Parathyroid adenoma (tissue), 2 donors: ENCODE measurements at regions not wholly inside any gene's neighbourhood (a gene's known extent, or its start where the extent isn't known, plus 50 kb on each side); places are given as distances from the start of the nearest gene placed in this dataset.

Source experiments
- H2AFZ ChIP-seq: fragments of 300-600 bp; sonication (generic); one replicate; pipeline ENCODE4 v1.7.0; 2017; ENCODE audit warnings: antibody characterized with exemption, mild to moderate bottlenecking
- H3K27ac ChIP-seq: fragments of 300-600 bp; sonication (generic); one replicate; pipeline ENCODE4 v1.7.0; 2017
- H3K27me3 ChIP-seq: fragments of 300-600 bp; sonication (generic); one replicate; pipeline ENCODE4 v1.7.0; 2017; ENCODE audit warnings: low read length; ENCODE audit not compliant: control insufficient read depth, insufficient read depth
- H3K36me3 ChIP-seq: fragments of 300-600 bp; sonication (generic); one replicate; pipeline ENCODE4 v1.7.0; 2017; ENCODE audit warnings: low read length; ENCODE audit not compliant: control insufficient read depth, insufficient read depth
- H3K4me1 ChIP-seq: fragments of 300-600 bp; sonication (generic); one replicate; pipeline ENCODE4 v1.7.0; 2017; ENCODE audit warnings: control low read depth
- H3K4me2 ChIP-seq: fragments of 300-600 bp; sonication (generic); one replicate; pipeline ENCODE4 v1.7.0; 2017; ENCODE audit warnings: low read length
- H3K4me3 ChIP-seq: fragments of 300-600 bp; sonication (generic); one replicate; pipeline ENCODE4 v1.7.0; 2017; ENCODE audit warnings: low read depth, low read length
- H3K79me2 ChIP-seq: fragments of 300-600 bp; sonication (generic); one replicate; pipeline ENCODE4 v1.7.0; 2017; ENCODE audit warnings: control low read depth
- H3K9ac ChIP-seq: fragments of 300-600 bp; sonication (generic); one replicate; pipeline ENCODE4 v1.7.0; 2017; ENCODE audit warnings: mild to moderate bottlenecking
- H3K9me3 ChIP-seq: fragments of 300-600 bp; sonication (generic); one replicate; pipeline ENCODE4 v1.7.0; 2017; ENCODE audit warnings: low read length; ENCODE audit not compliant: control insufficient read depth
- TF ChIP-seq, protein P1 (sequence below): fragments of 300-600 bp; sonication (generic); IDR thresholded peaks from one replicate; pipeline ENCODE4 v1.7.0; 2017; ENCODE audit warnings: antibody characterized with exemption, mild to moderate bottlenecking
- donor health status: primary hyperparathyroidism.

DNA sequence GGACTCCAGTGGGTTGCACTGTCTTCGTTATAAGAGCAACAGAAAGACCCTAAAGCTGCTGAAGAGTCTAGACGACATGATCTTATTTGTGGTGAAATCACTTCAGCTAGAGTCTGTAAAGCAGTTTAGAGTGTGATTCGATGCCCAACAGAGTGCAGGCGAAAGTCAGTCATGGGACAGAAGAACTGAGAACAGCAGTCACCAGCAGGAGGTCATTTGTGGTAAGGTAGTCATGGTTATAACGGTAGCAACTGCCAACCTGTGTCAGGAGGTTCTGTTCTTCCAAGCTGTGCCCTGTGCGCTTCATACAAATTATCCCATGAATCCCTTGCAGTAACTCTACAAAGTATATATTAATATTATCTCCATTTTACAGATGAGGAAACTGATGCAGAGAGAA is 954.1 kb downstream of the AACS start:
- no peaks in the 10 kb centered on the region for H3K79me2 ChIP-seq
- H3K4me3 ChIP-seq: no peak overlapping the region
- H3K9ac ChIP-seq: no peak overlapping the region
- H3K4me2 ChIP-seq: no peak overlapping the region
- H2AFZ ChIP-seq: no peak overlapping the region
- no peaks in the 10 kb centered on the region for H3K9me3 ChIP-seq
- no peak overlapping the region for H3K27ac ChIP-seq
- H3K36me3 ChIP-seq: no peaks in the 10 kb centered on the region
- TF ChIP-seq, protein P1, sequence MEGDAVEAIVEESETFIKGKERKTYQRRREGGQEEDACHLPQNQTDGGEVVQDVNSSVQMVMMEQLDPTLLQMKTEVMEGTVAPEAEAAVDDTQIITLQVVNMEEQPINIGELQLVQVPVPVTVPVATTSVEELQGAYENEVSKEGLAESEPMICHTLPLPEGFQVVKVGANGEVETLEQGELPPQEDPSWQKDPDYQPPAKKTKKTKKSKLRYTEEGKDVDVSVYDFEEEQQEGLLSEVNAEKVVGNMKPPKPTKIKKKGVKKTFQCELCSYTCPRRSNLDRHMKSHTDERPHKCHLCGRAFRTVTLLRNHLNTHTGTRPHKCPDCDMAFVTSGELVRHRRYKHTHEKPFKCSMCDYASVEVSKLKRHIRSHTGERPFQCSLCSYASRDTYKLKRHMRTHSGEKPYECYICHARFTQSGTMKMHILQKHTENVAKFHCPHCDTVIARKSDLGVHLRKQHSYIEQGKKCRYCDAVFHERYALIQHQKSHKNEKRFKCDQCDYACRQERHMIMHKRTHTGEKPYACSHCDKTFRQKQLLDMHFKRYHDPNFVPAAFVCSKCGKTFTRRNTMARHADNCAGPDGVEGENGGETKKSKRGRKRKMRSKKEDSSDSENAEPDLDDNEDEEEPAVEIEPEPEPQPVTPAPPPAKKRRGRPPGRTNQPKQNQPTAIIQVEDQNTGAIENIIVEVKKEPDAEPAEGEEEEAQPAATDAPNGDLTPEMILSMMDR: no peak
- H3K4me1 ChIP-seq: no peaks in the 10 kb centered on the region
- no peaks in the 10 kb centered on the region for H3K27me3 ChIP-seq

DNA sequence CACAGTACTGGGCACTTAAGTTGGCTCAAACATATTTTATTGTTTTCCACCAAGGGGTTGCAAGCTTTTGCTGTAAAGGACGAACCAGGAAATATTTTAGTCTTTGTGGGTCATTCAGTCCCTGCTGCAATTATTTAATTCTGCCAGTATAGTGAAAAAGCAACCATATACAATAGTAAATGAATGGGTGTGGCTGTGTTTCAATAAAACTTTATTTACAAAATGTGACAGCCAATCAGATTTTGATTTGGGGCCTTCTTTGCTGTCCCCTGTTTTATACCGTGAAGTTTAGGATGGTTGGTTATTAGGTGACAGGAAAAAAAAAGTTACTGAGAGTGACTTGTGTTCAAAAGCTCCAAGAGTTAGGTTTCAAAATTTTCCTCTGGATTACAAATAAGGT is 956.4 kb downstream of the AACS start:
- no peak overlapping the region for H3K27ac ChIP-seq
- no peak overlapping the region for H2AFZ ChIP-seq
- H3K36me3 ChIP-seq: no peaks in the 10 kb centered on the region

DNA sequence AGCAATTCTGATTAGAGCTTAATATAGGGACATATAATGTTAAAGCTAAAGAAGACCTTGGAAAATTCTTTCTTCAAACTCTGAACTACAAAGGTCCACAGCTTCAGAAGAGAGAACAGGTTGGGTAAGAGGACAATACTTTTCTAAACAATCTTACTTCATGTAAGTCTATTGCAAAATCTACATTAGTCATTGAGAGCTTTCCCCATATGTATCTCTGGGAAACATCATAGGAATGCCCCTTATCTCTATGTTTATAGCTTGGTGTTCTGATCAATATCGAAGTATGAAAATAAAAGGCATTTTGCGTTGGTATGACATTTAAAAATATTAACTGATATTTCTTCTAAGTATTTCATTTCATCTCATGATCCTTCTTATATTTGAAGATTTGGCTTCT is 962.6 kb downstream of the AACS start:
- Histone ChIP-seq H3K27ac (no peak overlapping the region), H2AFZ (no peak overlapping the region), H3K27me3 (no peaks in the 10 kb centered on the region), H3K4me3 (no peak overlapping the region), H3K4me1 (no peaks in the 10 kb centered on the region), H3K9ac (no peak overlapping the region), H3K36me3 (no peaks in the 10 kb centered on the region), H3K4me2 (no peak overlapping the region), H3K9me3 (no peaks in the 10 kb centered on the region), H3K79me2 (no peaks in the 10 kb centered on the region)
- TF ChIP-seq, protein P1: no peak

More for the DNA sequence above, 956.4 kb downstream of the AACS start:
- H3K79me2 ChIP-seq: no peaks in the 10 kb centered on the region
- H3K4me2 ChIP-seq: no peak overlapping the region
- H3K4me1 ChIP-seq: no peaks in the 10 kb centered on the region
- no peaks in the 10 kb centered on the region for H3K9me3 ChIP-seq
- H3K9ac ChIP-seq: no peak overlapping the region
- no peak overlapping the region for H3K4me3 ChIP-seq
- TF ChIP-seq, protein P1: no peak
- H3K27me3 ChIP-seq: no peaks in the 10 kb centered on the region

DNA sequence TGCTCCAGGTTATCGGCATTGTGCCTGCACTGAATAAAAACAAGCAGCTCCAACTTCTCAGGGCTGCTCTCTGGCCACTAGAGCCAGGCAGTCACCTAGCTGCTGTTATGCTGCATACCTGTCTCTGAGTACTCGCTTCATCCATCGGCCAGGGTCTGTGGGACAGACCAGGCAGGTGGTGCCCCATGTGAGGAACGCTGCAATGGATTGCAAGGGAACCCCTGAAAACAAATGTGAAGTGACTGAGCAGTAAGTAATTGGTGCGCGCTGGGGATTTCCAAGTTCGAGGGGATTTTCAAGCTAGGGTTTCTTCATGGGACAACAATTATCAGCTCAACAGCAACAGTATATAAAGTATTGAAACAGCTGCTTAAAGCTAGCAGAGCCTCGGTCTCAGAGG is 965.3 kb downstream of the AACS start:
- Histone ChIP-seq H3K27ac (no peak overlapping the region), H3K4me3 (no peak overlapping the region), H3K27me3 (no peaks in the 10 kb centered on the region), H3K9me3 (no peaks in the 10 kb centered on the region), H3K9ac (no peak overlapping the region), H3K79me2 (no peaks in the 10 kb centered on the region), H3K36me3 (no peaks in the 10 kb centered on the region), H2AFZ (no peak overlapping the region), H3K4me1 (no peaks in the 10 kb centered on the region), H3K4me2 (no peak overlapping the region)
- TF ChIP-seq, protein P1: no peak

DNA sequence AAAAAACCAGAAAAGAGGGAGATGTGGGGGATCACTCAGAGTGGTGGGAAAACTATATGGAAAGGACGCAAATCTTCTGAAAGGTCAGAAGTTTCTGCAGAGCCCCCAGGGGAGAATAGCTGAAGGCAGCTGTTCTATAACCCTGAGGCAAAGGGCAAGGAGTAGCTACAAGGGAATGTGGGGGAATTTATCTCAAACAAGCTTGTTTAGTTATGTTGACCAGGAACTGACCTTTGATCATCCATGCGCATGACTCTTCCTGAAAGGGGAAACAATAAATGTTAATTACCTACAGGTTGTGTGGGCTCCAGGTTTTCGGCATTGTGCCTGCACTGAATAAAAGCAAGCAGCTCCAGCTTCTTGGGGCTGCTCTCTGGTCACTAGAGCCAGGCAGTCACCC is 968.5 kb downstream of the AACS start:
- Histone ChIP-seq H3K9ac (no peak overlapping the region), H3K9me3 (no peaks in the 10 kb centered on the region), H3K4me3 (no peak overlapping the region), H3K27me3 (no peaks in the 10 kb centered on the region), H2AFZ (no peak overlapping the region), H3K4me1 (no peaks in the 10 kb centered on the region), H3K79me2 (no peaks in the 10 kb centered on the region), H3K27ac (no peak overlapping the region), H3K36me3 (no peaks in the 10 kb centered on the region), H3K4me2 (no peak overlapping the region)
- TF ChIP-seq, protein P1: no peak
